ENCODE measurements at regions not wholly inside any gene's neighbourhood (a gene's known extent, or its start where the extent isn't known, plus 50 kb on each side); places are given as distances from the start of the nearest gene placed in this dataset.

DNA sequence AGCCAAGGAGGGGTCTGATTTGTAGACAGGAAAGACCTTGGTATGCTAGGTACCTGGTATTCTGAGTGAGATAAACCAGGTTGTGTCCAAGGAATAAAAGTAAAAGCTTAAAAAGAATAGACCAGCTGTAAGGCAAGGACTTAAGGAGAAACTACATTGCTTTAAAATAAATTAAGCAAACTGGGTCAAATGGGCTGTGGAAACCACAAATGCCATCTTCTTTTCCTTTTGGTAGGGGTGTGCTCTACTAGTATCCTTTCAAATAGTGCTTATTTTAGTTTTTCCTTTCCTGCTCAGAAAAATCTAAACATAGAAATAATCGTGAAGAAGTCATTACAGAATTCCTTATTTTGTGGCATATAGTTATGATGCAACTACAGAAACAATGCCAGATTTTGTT is 138.6 kb upstream of the KLF12 start:
- DNase-seq (ENCODE audit: extremely low read depth in 1 of 4, low spot score in 3 of 4), result no peak
- Histone ChIP-seq H3K4me2 (ENCODE audit: insufficient read depth, low read length) (no peak overlapping the region), H3K27me3 (ENCODE audit: control insufficient read depth in 2 of 2, insufficient read depth in 2 of 2, low read length in 2 of 2) (no peaks in the 10 kb centered on the region), H3K9ac (ENCODE audit: insufficient read depth in 1 of 2, low read depth in 2 of 2, low read length in 2 of 2) (no peak overlapping the region), H3K36me3 (ENCODE audit: control insufficient read depth, insufficient read depth, low read length) (no peaks in the 10 kb centered on the region), H3K27ac (ENCODE audit: extremely low read depth, low read depth, low read length) (no peak overlapping the region), H3K79me2 (ENCODE audit: control insufficient read depth, insufficient read depth, low read length) (no peaks in the 10 kb centered on the region), H3K4me3 (no peak overlapping the region), H4K20me1 (replicated peaks; ENCODE audit: control insufficient read depth, insufficient read depth, low read length) (no peaks in the 10 kb centered on the region), H2AFZ (ENCODE audit: low read depth, low read length) (no peak overlapping the region), H3K4me1 (replicated peaks in 1 of 2; ENCODE audit: control insufficient read depth in 2 of 2, insufficient read depth in 2 of 2, low read length in 2 of 2) (no peaks in the 10 kb centered on the region), H3K9me1 (ENCODE audit: control insufficient read depth, insufficient read depth, low read length) (no peaks in the 10 kb centered on the region), H3K9me3 (replicated peaks; ENCODE audit: control insufficient read depth, insufficient read depth, low read depth, low read length) (no peaks in the 10 kb centered on the region)
- BruUV-seq (replicated peaks), result no TSS peak
- no peak for ATAC-seq
- CTCF ChIA-PET (ENCODE audit: low intra/inter-chr PET ratio), result no interaction called here
- intact Hi-C loops (cut with micrococcal nuclease) (no loop called here), in situ Hi-C loops (cut with MboI) (no loop called here)
- WGBS (ENCODE audit: insufficient coverage, low coverage, missing lambda C conversion rate), result 0% methylated on average over 1 of the region's 1 CpG
- TF ChIP-seq HDGF (IDR thresholded peaks at IDR 0.05), result no peak
- no peak for TF ChIP-seq SPI1 (IDR thresholded peaks at IDR 0.05; ENCODE audit: borderline replicate concordance, low read depth, low read length)
- no peak for TF ChIP-seq TRIM25 (IDR thresholded peaks at IDR 0.05; ENCODE audit: borderline replicate concordance)
- TF ChIP-seq TRIM28 (IDR thresholded peaks at IDR 0.05), result no peak
- TF ChIP-seq ESRRB (CRISPR knock-in tag; IDR thresholded peaks at IDR 0.05; ENCODE audit: borderline replicate concordance), result no peak
- no peak for TF ChIP-seq NFE2L1 (tag; IDR thresholded peaks at IDR 0.05; ENCODE audit: borderline replicate concordance, low read depth)
- no peak for TF ChIP-seq ZNF253 (CRISPR knock-in tag; conservative IDR thresholded peaks at IDR 0.05)
- TF ChIP-seq CREB1 (IDR thresholded peaks at IDR 0.05), result no peak
- no peak for TF ChIP-seq CREB1 (CRISPR knock-in tag; IDR thresholded peaks at IDR 0.05)
- TF ChIP-seq NFE2 (IDR thresholded peaks at IDR 0.05; ENCODE audit: low read depth), result no peak
- TF ChIP-seq SREBF2 (CRISPR knock-in tag; IDR thresholded peaks at IDR 0.05), result no peak
- TF ChIP-seq NFXL1 (CRISPR knock-in tag; IDR thresholded peaks at IDR 0.05), result no peak
- no peak for TF ChIP-seq ATF3 (IDR thresholded peaks at IDR 0.05)
- no peak for TF ChIP-seq ATF3 (CRISPR knock-in tag; conservative IDR thresholded peaks at IDR 0.05)
- TF ChIP-seq, protein P1, sequence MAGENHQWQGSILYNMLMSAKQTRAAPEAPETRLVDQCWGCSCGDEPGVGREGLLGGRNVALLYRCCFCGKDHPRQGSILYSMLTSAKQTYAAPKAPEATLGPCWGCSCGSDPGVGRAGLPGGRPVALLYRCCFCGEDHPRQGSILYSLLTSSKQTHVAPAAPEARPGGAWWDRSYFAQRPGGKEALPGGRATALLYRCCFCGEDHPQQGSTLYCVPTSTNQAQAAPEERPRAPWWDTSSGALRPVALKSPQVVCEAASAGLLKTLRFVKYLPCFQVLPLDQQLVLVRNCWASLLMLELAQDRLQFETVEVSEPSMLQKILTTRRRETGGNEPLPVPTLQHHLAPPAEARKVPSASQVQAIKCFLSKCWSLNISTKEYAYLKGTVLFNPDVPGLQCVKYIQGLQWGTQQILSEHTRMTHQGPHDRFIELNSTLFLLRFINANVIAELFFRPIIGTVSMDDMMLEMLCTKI (IDR thresholded peaks at IDR 0.05; ENCODE audit: partially characterized antibody), result no peak
- no peak for TF ChIP-seq HNRNPLL (IDR thresholded peaks at IDR 0.05; ENCODE audit: low read depth, low read length, poor library complexity, severe bottlenecking)
- TF ChIP-seq NCOA6 (IDR thresholded peaks at IDR 0.05), result no peak
- TF ChIP-seq, protein P2, sequence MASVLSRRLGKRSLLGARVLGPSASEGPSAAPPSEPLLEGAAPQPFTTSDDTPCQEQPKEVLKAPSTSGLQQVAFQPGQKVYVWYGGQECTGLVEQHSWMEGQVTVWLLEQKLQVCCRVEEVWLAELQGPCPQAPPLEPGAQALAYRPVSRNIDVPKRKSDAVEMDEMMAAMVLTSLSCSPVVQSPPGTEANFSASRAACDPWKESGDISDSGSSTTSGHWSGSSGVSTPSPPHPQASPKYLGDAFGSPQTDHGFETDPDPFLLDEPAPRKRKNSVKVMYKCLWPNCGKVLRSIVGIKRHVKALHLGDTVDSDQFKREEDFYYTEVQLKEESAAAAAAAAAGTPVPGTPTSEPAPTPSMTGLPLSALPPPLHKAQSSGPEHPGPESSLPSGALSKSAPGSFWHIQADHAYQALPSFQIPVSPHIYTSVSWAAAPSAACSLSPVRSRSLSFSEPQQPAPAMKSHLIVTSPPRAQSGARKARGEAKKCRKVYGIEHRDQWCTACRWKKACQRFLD (CRISPR knock-in tag; IDR thresholded peaks at IDR 0.05), result no peak
- FAIRE-seq, result no peak
- POLR2A ChIA-PET, result no interaction called here

All from K562 (cell line).